Anterior cingulate cortex (tissue), 58 donors: ENCODE measurements at regions not wholly inside any gene's neighbourhood (a gene's known extent, or its start where the extent isn't known, plus 50 kb on each side); places are given as distances from the start of the nearest gene placed in this dataset.
A peak's percentile ranks its signal among the peaks of the same experiment; 100 is the strongest.
"Not testable (repeated sequence)": the region's sequence is repeated elsewhere in the genome, so short reads cannot be mapped to it uniquely, and the experiment has no call there.

Source experiments
- DNase-seq, 58 donors: peaks; one replicate each; lab custom pipeline; 2025; lab: John Stamatoyannopoulos, UW

- DNase-seq, result not testable (repeated sequence)
Observed at GRCh38 chr16:29177888-29178726, 193.3 kb downstream of the LAT start.

GRCh38 chr16:29177203-29177887 lies 192.5 kb downstream of the LAT start:
- peak in 1 of 58 donors; percentile 13 for DNase-seq

GRCh38 chr16:29176822-29177202 lies 192.0 kb downstream of the LAT start:
- not testable (repeated sequence) for DNase-seq

GRCh38 chr16:29176154-29176470 lies 191.3 kb downstream of the LAT start:
- not testable (repeated sequence) for DNase-seq

- DNase-seq, result not testable (repeated sequence)
Observed at GRCh38 chr16:29175411-29176153, 190.7 kb downstream of the LAT start.

- DNase-seq, result not testable (repeated sequence)
Observed at GRCh38 chr16:29173371-29174305, 188.8 kb downstream of the LAT start.

- not testable (repeated sequence) for DNase-seq
Observed at GRCh38 chr16:29172098-29172724, 187.4 kb downstream of the LAT start.

GRCh38 chr16:29171296-29171695 lies 186.4 kb downstream of the LAT start:
- not testable (repeated sequence) for DNase-seq

- peak in 1 of 58 donors; percentile 23 for DNase-seq
Observed at GRCh38 chr16:29170393-29171119, 185.7 kb downstream of the LAT start.

- DNase-seq, result not testable (repeated sequence)
Observed at GRCh38 chr16:29169295-29169994, 184.6 kb downstream of the LAT start.

GRCh38 chr16:29168515-29169259 lies 183.8 kb downstream of the LAT start:
- not testable (repeated sequence) for DNase-seq

- not testable (repeated sequence) for DNase-seq
Observed at GRCh38 chr16:29164442-29165089, 179.7 kb downstream of the LAT start.

- DNase-seq, result not testable (repeated sequence)
Observed at GRCh38 chr16:29160171-29160570, 175.3 kb downstream of the LAT start.

GRCh38 chr16:29159603-29160002 lies 174.8 kb downstream of the LAT start:
- not testable (repeated sequence) for DNase-seq

GRCh38 chr16:29158785-29159184 lies 173.9 kb downstream of the LAT start:
- no peak for DNase-seq

- DNase-seq, result not testable (repeated sequence)
Observed at GRCh38 chr16:29158031-29158784, 173.4 kb downstream of the LAT start.
